HEK293 (cell line): ENCODE measurements at regions not wholly inside any gene's neighbourhood (a gene's known extent, or its start where the extent isn't known, plus 50 kb on each side); places are given as distances from the start of the nearest gene placed in this dataset.

Experiments used
- CTCF ChIA-PET: fragments of 350-600 bp; formaldehyde crosslinking; extraction: SDS; loops from one replicate; lab custom pipeline; 2021; ENCODE audit warnings: antibody characterized with exemption; lab: Yijun Ruan, JAX
- POLR2A ChIA-PET: fragments of 300-600 bp; formaldehyde crosslinking; extraction: SDS; loops from one replicate; lab custom pipeline; 2020; ENCODE audit warnings: antibody characterized with exemption, inconsistent platforms; lab: Yijun Ruan, JAX
- H3K27ac ChIP-seq: fragments of 200-500 bp; sonication (Bioruptor generic); 2 replicates; pipeline ENCODE4 v1.5.1; 2014; ENCODE audit warnings: low read depth, low read length, control low read depth, inconsistent platforms; ENCODE audit errors: extremely low read depth
- H3K36me3 ChIP-seq, 2 experiments: fragments of 200-500 bp in 1 of 2; sonication (Bioruptor generic) in 1 of 2; 1 replicate in 1 of 2; 2 replicates in 1 of 2; pipeline ENCODE4 v1.5.1; 2014 to 2017; ENCODE audit warnings: inconsistent platforms in 2 of 2, low read length in 2 of 2; ENCODE audit not compliant: control insufficient read depth in 2 of 2, insufficient read depth in 1 of 2
- H3K4me1 ChIP-seq: fragments of 200-500 bp; sonication (Bioruptor generic); 2 replicates; pipeline ENCODE4 v1.5.1; 2014; ENCODE audit warnings: mild to moderate bottlenecking, low read length, inconsistent platforms; ENCODE audit not compliant: control insufficient read depth, insufficient read depth
- H3K4me3 ChIP-seq: 2 replicates; pipeline ENCODE4 v1.5.1; 2011; ENCODE audit warnings: low read depth, mild to moderate bottlenecking, control low read depth, low read length, moderate library complexity
- H3K9me3 ChIP-seq: fragments of 200-500 bp; sonication (Bioruptor generic); 2 replicates; pipeline ENCODE4 v1.5.1; 2014; ENCODE audit warnings: low read depth, low read length, inconsistent platforms; ENCODE audit not compliant: control insufficient read depth, insufficient read depth
- GLI2 ChIP-seq: fragments of 450-650 bp; formaldehyde crosslinking; IDR thresholded peaks from 2 replicates; pipeline ENCODE4; 2017; ENCODE audit warnings: missing biosample characterization, missing genetic modification characterization, low read depth, borderline replicate concordance
- PRDM1 ChIP-seq: fragments of 450-650 bp; formaldehyde crosslinking; IDR thresholded peaks from 2 replicates; pipeline ENCODE4; 2016; ENCODE audit warnings: missing biosample characterization, missing genetic modification characterization
- ZBTB49 ChIP-seq: fragments of 450-650 bp; formaldehyde crosslinking; IDR thresholded peaks from 2 replicates; pipeline ENCODE4 v1.5.1; 2016; ENCODE audit warnings: missing biosample characterization, missing genetic modification characterization, low read depth
- ZFP3 ChIP-seq: fragments of 450-650 bp; formaldehyde crosslinking; IDR thresholded peaks from 2 replicates; pipeline ENCODE4 v1.5.1; 2016; ENCODE audit warnings: low read depth, missing biosample characterization, missing genetic modification characterization
- ZFP69B ChIP-seq: fragments of 450-650 bp; formaldehyde crosslinking; IDR thresholded peaks from 2 replicates; pipeline ENCODE4 v1.5.1; 2016; ENCODE audit warnings: missing biosample characterization, missing genetic modification characterization
- ZNF132 ChIP-seq: fragments of 450-650 bp; formaldehyde crosslinking; IDR thresholded peaks from 2 replicates; pipeline ENCODE4 v1.5.1; 2017; ENCODE audit warnings: missing biosample characterization, missing genetic modification characterization, borderline replicate concordance
- ZNF133 ChIP-seq: fragments of 450-650 bp; formaldehyde crosslinking; IDR thresholded peaks from 2 replicates; pipeline ENCODE4 v1.5.1; 2016; ENCODE audit warnings: missing biosample characterization, missing genetic modification characterization
- ZNF529 ChIP-seq: fragments of 450-650 bp; formaldehyde crosslinking; IDR thresholded peaks from 2 replicates; pipeline ENCODE4 v1.5.1; 2017; ENCODE audit warnings: missing genetic modification characterization, missing biosample characterization; ENCODE audit not compliant: insufficient replicate concordance
- ZNF555 ChIP-seq: fragments of 450-650 bp; formaldehyde crosslinking; conservative IDR thresholded peaks from 2 replicates; pipeline ENCODE4 v1.5.1; 2017; ENCODE audit warnings: missing biosample characterization, mild to moderate bottlenecking, missing genetic modification characterization, inconsistent platforms
- ZNF560 ChIP-seq: fragments of 450-650 bp; formaldehyde crosslinking; IDR thresholded peaks from 2 replicates; pipeline ENCODE4 v1.5.1; 2017; ENCODE audit warnings: missing biosample characterization, missing genetic modification characterization, borderline replicate concordance
- ZNF561 ChIP-seq: fragments of 450-650 bp; IDR thresholded peaks from 2 replicates; pipeline ENCODE4 v1.5.1; 2018; ENCODE audit warnings: missing biosample characterization, missing genetic modification characterization, borderline replicate concordance
- ZNF585B ChIP-seq: fragments of 450-650 bp; formaldehyde crosslinking; IDR thresholded peaks from 2 replicates; pipeline ENCODE4 v1.5.1; 2016; ENCODE audit warnings: missing biosample characterization, missing genetic modification characterization
- ZNF621 ChIP-seq: fragments of 450-650 bp; formaldehyde crosslinking; IDR thresholded peaks from 2 replicates; pipeline ENCODE4 v1.5.1; 2017; ENCODE audit warnings: missing biosample characterization, missing genetic modification characterization
- ZNF701 ChIP-seq: fragments of 450-650 bp; formaldehyde crosslinking; IDR thresholded peaks from 2 replicates; pipeline ENCODE4 v1.5.1; 2016; ENCODE audit warnings: missing biosample characterization, missing genetic modification characterization
- ZNF747 ChIP-seq: fragments of 450-650 bp; formaldehyde crosslinking; IDR thresholded peaks from 2 replicates; pipeline ENCODE4 v1.5.1; 2016; ENCODE audit warnings: missing biosample characterization, missing genetic modification characterization
- ZNF830 ChIP-seq: fragments of 450-650 bp; IDR thresholded peaks from 2 replicates; pipeline ENCODE4 v1.5.0; 2018; ENCODE audit warnings: missing biosample characterization, missing genetic modification characterization, low read depth, mild to moderate bottlenecking, moderate library complexity
- ZSCAN16 ChIP-seq: fragments of 450-650 bp; formaldehyde crosslinking; IDR thresholded peaks from 2 replicates; pipeline ENCODE4 v1.5.1; 2016; ENCODE audit warnings: missing biosample characterization, missing genetic modification characterization
- ZXDB ChIP-seq: fragments of 450-650 bp; formaldehyde crosslinking; IDR thresholded peaks from 2 replicates; pipeline ENCODE4 v1.5.1; 2016; ENCODE audit warnings: missing biosample characterization, missing genetic modification characterization
- TF ChIP-seq, protein P1 (sequence below): fragments of 450-650 bp; formaldehyde crosslinking; IDR thresholded peaks from 2 replicates; pipeline ENCODE4 v1.5.1; 2017; ENCODE audit warnings: missing biosample characterization, mild to moderate bottlenecking, missing genetic modification characterization, moderate library complexity

DNA sequence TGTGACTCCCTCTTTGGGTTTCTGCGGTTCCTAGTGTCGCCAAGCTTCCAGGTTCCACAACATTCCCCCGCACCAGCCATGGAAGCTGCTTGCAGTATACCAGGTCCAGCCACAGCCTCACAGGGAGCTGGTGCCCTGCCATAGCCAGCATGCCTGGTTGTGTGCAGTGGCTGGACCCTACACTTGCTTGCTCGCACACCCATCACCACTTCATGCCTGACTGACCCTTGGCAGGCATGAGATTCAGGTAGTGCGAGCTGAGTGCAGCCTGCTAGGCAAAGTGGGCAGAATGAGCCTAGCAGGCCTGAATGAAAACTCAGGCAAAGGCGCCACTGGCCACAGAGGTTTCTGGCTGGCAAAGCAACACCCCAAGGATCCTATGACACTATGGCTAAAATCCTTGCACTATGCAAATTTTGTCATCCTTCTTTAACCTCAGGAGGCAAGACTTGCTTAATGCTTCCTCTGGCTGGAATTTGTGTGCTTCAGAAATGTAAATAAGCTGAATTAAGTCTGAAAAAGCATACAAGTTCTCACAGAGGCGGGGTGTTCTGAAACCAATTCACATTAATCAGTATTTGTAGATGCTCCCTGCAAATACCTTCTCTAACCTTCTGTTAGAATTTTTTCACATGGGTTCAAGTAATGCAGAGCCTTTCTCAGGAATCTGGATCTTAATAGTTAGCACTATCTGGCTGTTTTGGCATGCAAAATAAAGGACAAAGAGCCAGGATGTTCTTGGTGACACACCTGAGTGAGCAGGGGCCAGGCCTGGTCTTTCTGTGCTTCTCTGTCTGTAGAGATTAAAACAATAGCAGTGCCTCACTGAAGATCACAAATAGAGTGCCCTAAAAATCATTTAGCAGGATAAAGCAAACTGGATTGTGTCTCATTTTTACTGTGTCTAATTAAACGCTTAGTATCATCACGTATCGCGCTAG, 256.9 kb downstream of the GPATCH2 start:
- CTCF ChIA-PET, result no interaction called here
- Histone ChIP-seq H3K36me3 (no peaks in the 10 kb centered on the region), H3K4me1 (no peaks in the 10 kb centered on the region), H3K9me3 (no peaks in the 10 kb centered on the region), H3K27ac (no peak overlapping the region), H3K4me3 (no peak overlapping the region)
- TF ChIP-seq ZFP3, result no peak
- no peak for TF ChIP-seq ZNF585B (tag by site-specific recombination)
- no peak for TF ChIP-seq PRDM1 (tag by site-specific recombination)
- TF ChIP-seq ZNF555 (tag by site-specific recombination), result no peak
- TF ChIP-seq ZXDB (tag by site-specific recombination), result no peak
- TF ChIP-seq ZNF830 (tag by site-specific recombination), result no peak
- no peak for TF ChIP-seq ZNF529
- TF ChIP-seq ZNF747, result no peak
- TF ChIP-seq ZBTB49, result no peak
- POLR2A ChIA-PET, result no interaction called here

DNA sequence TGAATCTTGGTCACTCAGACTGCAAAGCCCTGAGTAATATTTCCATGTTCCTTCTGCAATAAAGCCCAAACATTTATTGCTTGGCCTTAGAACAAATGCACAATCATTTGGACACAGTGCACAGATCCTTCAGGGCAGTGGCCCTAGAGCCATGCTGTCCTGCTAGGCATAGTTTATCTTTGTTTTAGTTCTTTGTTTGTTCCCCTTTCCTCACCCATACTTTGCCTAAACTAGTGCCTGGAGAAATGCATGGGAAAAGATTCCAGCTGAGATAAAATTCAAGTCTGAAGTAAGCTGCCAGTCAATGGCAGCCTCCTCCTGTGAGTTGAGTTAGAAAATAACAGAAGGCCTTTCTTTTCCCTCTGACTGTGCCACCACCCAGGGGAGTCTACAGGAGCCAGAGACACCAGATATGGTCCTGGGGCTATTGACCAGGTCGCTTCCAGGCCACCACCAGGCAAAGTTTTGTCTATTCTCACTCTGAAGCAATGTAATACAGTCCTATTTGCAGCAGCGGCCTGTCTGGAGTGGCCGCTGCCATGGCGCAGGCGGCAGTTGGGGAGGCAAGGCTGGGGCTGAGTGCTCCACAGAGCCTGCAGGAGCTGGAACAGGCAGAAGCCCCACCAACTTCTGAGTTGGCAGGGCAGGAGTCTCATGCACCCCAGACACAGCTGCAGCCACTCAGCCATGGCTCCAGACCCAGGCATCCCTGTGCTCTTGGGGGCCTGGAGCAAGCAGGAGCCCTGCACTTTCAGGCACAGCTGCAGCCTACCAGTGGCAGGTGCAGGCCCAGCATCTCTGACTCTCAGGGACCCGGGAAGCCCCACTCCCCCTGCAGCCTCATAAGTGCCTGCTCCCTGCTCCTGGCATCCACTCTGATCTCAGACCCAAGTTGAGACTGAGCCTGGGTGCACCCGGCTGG, 258.6 kb downstream of the GPATCH2 start:
- POLR2A ChIA-PET, result no interaction called here
- CTCF ChIA-PET, result no interaction called here
- TF ChIP-seq, protein P1, sequence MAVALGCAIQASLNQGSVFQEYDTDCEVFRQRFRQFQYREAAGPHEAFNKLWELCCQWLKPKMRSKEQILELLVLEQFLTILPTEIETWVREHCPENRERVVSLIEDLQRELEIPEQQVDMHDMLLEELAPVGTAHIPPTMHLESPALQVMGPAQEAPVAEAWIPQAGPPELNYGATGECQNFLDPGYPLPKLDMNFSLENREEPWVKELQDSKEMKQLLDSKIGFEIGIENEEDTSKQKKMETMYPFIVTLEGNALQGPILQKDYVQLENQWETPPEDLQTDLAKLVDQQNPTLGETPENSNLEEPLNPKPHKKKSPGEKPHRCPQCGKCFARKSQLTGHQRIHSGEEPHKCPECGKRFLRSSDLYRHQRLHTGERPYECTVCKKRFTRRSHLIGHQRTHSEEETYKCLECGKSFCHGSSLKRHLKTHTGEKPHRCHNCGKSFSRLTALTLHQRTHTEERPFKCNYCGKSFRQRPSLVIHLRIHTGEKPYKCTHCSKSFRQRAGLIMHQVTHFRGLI (tag by site-specific recombination), result no peak
- TF ChIP-seq ZNF133 (tag by site-specific recombination), result no peak
- TF ChIP-seq ZNF701, result no peak
- TF ChIP-seq ZNF560 (tag by site-specific recombination), result no peak
- no peak for TF ChIP-seq ZFP69B (tag by site-specific recombination)
- TF ChIP-seq ZNF621, result no peak
- no peak for TF ChIP-seq GLI2 (tag by site-specific recombination)
- TF ChIP-seq ZNF561 (tag by site-specific recombination), result no peak
- TF ChIP-seq ZSCAN16 (tag by site-specific recombination), result no peak
- TF ChIP-seq ZNF132 (tag by site-specific recombination), result no peak

More for the DNA sequence above, 258.6 kb downstream of the GPATCH2 start:
- Histone ChIP-seq H3K36me3 (no peaks in the 10 kb centered on the region), H3K4me1 (no peaks in the 10 kb centered on the region), H3K4me3 (no peak overlapping the region), H3K9me3 (no peaks in the 10 kb centered on the region), H3K27ac (no peak overlapping the region)
